Activated CD8-positive, alpha-beta memory T cell treated with anti-CD3 and anti-CD28 coated beads, Interleukin-2, amount 50 U/mL, for 24 hours (primary cell): ENCODE measurements at regions not wholly inside any gene's neighbourhood (a gene's known extent, or its start where the extent isn't known, plus 50 kb on each side); places are given as distances from the start of the nearest gene placed in this dataset.

Experiments
- DNase-seq: peaks from one replicate; pipeline ENCODE4 v3.0.0-alpha.2; 2020; ENCODE audit errors: extremely low read depth

DNA sequence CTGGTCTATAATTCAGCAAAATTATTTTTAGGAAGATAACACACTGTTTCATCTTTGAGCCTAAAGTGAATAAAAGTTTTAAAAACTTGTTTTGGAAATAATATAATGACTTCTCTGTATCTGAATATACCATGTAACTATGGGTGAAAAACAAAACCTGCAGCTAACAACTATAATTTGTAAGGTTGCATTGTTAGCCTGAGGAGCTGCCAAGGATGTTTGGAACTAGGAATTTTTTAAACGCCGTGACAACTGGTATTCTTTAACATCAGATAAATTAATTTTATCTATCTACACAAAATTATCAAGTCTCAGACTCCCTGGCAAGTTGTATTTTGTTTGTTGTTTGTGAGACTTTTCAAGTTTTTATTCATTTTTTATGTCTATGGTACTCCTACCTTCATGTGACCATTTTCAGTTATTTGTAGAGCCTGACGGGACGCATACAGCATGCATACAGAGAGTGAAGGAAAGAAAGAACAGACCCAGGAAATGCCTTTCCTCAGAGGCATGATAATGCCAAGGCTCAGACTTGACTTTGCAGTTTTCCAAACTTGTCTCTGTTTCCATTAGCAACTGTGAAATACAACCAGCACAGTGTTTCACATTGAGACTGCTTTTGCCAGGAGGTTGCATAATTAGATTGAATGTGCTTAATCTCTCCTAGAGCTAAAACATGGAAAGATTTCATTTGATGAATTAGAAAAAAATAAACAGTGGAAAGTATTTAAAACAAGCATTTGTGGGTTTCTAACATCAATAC lies 60.8 kb upstream of the ARHGEF26 start:
- DNase-seq = no peak

- no peak for DNase-seq
Measured at GRCh38 chr3:154061001-154061370, 60.2 kb upstream of the ARHGEF26 start.

DNA sequence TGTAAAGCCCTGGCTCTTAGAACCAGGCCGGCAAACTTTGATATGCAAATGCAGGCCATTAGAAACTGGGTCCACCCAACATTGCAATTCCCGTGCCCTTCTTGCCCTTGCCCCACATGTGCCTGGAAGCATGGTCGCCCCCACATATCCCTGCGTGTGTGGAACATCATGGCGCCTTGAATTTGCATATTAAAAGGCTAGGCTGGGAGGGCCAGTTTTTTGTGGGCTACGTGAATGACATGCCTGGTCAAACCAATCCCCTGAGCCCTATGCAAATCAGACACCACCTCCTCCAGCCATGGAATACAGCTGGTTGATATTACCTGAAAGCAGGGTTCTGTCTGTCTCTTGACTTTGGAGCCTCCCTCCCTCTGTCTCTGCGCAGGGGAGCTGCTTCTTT lies 58.7 kb upstream of the ARHGEF26 start:
- no peak for DNase-seq

- no peak for DNase-seq
Measured at GRCh38 chr3:154071146-154071545, 50.0 kb upstream of the ARHGEF26 start.
